ENCODE measurements at regions not wholly inside any gene's neighbourhood (a gene's known extent, or its start where the extent isn't known, plus 50 kb on each side); places are given as distances from the start of the nearest gene placed in this dataset.
"Not testable (repeated sequence)": the region's sequence is repeated elsewhere in the genome, so short reads cannot be mapped to it uniquely, and the experiment has no call there.

- no peak for DNase-seq
These were observed 296.6 kb upstream of the NETO1 start for GRCh38 chr18:73164430-73164829.

GRCh38 chr18:73163236-73163635, 295.4 kb upstream of the NETO1 start:
- no peak for DNase-seq

DNA sequence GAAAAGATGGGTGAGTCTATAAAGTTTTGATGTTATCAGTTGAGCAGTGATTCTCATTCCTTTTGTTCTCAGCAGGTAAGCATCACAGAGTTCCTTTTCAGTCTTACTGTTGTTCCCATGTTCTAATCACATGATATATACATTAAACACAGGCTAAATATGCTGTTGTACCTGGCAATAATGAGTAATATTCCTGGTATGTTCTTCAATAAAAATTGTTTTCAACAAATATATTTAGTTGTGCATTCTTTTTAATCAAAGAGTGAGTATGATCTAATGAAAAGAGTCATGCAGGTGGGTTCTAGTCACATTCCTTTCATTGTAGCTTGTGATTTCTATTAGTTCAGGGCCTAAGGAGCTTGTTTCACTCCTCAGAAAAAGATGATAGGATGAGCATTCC, 288.3 kb upstream of the NETO1 start:
- DNase-seq = no peak

DNA sequence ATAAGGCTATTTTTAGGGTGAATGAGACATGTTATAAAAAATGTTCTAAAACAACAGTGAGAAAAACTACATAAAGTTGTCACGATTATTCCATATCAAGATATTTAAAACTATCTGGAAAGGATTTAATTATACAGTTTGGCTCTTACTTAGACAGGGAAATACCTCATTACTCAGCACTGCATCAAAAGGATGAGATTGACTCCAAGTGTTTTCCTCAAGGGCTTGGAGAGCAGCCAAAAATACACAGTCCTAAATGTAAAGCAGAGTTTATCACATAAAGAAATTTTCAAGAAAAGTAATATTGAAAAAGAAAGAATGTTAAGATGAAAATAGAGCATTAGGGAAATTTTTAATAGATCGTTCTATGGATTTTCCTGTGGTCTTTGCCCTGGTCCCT, 285.5 kb upstream of the NETO1 start:
- no peak for DNase-seq

- no peak for DNase-seq
These were observed 283.3 kb upstream of the NETO1 start for GRCh38 chr18:73151086-73151485.

GRCh38 chr18:73150199-73150598, 282.4 kb upstream of the NETO1 start:
- DNase-seq = no peak

DNA sequence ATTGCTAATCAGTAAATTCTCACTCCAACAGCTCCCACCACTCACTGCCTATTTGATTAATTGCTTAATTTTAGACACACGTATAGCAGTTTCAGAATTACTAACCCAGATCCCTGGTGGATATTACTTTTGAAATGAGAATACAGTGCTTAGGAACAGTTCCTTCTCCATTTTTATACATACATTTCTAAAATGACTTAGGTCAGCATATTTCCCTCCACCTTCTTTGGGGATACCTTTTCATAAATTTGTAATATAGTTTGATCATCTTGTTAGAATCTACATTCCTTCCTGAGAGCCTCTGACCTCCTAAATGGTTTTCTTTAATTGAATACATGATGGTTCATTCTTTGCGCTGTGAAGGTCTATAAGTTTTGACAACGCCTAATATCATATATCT, 279.8 kb upstream of the NETO1 start:
- no peak for DNase-seq

GRCh38 chr18:73144030-73144429, 276.2 kb upstream of the NETO1 start:
- no peak for DNase-seq

- no peak for DNase-seq
These were observed 268.3 kb upstream of the NETO1 start for GRCh38 chr18:73136134-73136533.

DNA sequence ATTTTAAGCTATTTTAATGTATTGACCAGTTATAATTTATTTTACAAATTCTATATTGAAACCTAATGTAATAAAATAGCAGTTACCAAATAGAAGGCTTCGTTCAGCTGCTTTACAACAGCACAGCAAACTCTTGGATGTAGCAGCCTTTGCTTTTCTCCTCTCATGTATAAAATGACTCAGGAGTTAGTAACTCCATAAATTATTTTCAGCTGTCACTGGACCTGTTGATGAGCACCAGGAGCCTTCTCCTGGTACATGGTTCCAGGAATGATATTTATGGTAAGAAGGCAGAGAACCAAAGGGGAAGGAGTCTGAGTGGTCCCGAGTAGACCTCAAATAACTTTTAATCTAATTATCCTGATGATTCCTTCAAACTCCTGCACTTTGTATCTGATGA, 256.4 kb upstream of the NETO1 start:
- DNase-seq = no peak

DNA sequence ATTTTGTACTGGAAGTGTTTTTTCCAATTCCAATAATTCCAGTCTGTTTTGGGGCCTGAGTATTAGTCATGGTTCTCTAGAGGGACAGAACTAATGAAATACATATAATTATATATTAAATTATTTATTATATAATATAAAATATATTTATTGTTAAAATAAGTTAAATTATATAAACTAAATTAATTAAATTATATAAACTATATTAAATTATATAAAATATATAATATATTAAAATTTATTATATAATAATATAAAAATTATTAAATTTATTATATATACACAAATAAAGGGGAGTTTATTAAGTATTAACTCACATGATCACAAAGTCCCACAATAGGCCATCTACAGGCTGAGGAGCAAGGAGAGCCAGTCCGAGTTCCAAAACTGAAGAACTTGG, 253.4 kb upstream of the NETO1 start:
- no peak for DNase-seq

GRCh38 chr18:73120626-73121025, 252.8 kb upstream of the NETO1 start:
- DNase-seq = no peak

GRCh38 chr18:73119574-73119973, 251.8 kb upstream of the NETO1 start:
- no peak for DNase-seq

DNA sequence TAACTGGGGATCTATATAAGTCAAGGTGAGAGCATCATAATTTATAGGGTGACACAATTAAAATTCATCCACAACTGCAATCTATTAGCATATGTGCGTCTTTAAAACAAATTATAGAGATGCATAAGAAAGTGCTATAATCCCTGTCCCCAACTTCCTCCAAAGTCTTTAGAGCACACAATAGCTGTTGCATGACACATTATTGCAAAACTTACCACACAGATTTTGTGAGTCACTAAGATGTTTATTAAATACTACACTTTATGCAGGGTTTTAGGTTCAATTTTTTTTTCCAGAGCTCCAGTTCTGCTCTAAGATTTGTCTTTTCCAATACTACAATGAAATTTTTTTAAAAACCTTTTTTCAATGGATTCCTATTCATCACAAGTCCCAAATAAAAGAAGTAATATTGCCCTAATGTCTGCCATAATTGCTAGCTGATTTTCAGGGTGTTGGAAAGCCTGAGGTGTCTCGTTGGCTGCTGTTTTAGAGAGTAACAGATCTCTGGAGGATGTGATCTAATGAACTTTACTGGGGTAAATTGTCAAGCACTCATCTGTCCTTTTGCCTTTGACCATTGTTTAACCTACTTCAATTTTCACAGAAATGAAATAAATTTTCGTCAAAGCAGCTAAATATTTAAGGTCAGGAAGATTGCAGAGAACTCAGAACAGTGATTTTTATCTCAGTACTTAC, 250.5 kb upstream of the NETO1 start:
- DNase-seq = no peak

- DNase-seq = no peak
These were observed 242.5 kb upstream of the NETO1 start for GRCh38 chr18:73110307-73110706.

GRCh38 chr18:73101977-73102376, 234.2 kb upstream of the NETO1 start:
- no peak for DNase-seq

- DNase-seq = not testable (repeated sequence)
These were observed 233.7 kb upstream of the NETO1 start for GRCh38 chr18:73101491-73101890.

DNA sequence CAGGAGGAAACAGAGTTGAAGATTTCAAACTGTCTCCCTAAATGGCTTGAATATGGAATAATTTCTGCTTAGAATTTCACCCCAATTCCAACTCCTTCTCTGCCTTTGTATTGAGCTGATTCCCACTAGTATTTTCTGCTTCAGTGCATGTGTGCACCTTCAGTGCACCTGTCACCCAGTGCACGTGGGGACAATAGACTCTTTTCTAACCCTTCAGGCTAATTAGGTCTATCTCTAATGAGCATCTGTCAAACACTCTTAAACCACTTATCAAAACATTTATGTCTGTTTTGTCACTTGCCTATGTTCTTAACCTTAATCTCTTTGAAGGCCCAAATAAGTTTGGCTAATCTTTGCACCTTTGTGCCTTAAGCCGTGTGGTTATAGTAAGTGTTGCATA, 232.0 kb upstream of the NETO1 start:
- DNase-seq = no peak

- no peak for DNase-seq
These were observed 226.0 kb upstream of the NETO1 start for GRCh38 chr18:73093687-73094250.

DNA sequence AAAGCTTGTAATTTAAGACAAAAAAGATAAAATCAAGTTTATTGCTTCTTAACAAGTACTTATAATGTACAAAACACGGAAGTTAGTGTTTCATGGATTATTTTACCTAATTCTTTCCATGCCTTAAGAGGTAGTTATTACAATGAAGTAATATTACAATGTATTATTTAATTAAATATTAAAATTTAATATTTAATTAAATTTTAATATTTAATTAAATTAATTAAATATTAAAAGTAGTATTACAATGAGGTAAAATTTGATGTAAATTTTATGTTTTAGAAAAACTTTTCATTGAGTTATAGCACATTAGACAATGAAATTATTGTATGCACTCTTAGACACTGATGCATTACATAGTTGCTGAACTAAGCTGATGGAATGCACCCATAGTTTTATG, 220.7 kb upstream of the NETO1 start:
- DNase-seq = no peak

DNA sequence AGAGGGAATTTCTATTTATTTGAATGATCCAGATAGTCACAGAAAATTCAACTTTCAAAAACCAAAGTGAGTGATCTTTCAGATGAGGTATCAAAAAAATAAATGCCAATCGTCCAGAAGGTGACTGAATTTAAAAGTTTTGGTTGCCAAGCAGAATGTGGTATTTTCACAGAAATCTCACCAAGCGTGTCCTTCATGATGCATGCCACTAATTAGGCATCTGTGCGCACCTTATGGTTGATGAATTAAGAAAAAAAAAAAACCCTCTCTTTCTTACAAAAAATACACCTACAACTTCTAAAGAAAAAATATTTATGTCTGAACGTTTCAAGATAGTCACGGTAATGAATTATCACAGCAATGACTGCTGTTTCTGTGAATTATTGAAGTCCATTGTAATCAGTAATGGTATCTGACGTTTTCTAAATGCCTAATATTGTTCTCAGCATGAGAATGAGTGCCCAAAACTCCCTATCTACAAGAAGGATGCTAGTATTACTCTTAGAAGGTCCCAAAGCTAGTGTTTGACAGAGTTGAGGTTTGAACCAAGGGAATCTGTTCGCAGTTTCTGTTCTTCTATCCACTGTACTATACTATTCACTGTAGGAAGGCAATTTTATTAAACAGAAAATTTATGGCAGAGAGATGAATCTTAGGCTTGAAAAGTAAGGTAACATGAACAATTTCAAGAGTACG, 219.6 kb upstream of the NETO1 start:
- DNase-seq = no peak

- DNase-seq = no peak
These were observed 212.1 kb upstream of the NETO1 start for GRCh38 chr18:73079920-73080319.

- no peak for DNase-seq
These were observed 193.0 kb upstream of the NETO1 start for GRCh38 chr18:73060666-73061288.

GRCh38 chr18:73059280-73059679, 191.5 kb upstream of the NETO1 start:
- DNase-seq = no peak

Data from CD4-positive, alpha-beta T cell treated with Interleukin-6 for 4 hours (primary cell).